GM12873 (cell line): ENCODE measurements at regions not wholly inside any gene's neighbourhood (a gene's known extent, or its start where the extent isn't known, plus 50 kb on each side); places are given as distances from the start of the nearest gene placed in this dataset.

ENCODE experiments used
- CTCF ChIP-seq: IDR thresholded peaks from 2 replicates; pipeline ENCODE4 v1.5.1; 2012; ENCODE audit warnings: low read depth, mild to moderate bottlenecking, moderate library complexity, low read length, control low read depth; ENCODE audit not compliant: insufficient read depth; ENCODE audit errors: missing control alignments

DNA sequence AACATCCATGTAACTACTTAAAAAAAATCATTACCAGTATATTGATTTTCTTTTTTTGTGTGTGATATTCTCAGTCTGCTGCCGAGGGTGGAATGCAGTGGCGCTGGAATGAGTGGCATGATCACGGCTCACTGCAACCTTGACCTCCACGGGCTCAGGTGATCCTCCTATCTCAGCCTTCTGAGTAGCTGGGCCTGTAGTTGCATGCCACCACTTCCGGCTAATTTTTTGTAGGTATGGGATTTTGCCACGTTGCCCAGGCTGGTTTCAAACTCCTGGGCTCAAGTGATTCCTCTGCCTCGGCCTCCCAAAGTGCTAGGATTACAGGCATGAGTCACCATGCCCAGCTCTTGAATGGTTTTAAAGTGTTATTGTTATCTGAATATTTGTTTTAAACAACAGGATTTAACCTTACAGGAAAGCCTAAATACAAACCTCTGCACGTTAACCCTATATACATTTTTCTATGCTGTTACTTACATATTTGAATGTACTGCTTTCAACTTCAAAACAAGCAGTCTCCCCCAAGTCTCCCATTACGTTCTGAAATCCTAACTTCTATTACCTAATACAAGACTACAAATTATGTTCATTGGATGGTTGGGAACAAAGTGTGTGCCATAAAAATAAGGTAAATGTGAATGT, 61.7 kb downstream of the KPNA2 start:
- no peak for TF ChIP-seq CTCF

GRCh38 chr17:68100000-68100641, 64.6 kb downstream of the KPNA2 start:
- no peak for TF ChIP-seq CTCF

DNA sequence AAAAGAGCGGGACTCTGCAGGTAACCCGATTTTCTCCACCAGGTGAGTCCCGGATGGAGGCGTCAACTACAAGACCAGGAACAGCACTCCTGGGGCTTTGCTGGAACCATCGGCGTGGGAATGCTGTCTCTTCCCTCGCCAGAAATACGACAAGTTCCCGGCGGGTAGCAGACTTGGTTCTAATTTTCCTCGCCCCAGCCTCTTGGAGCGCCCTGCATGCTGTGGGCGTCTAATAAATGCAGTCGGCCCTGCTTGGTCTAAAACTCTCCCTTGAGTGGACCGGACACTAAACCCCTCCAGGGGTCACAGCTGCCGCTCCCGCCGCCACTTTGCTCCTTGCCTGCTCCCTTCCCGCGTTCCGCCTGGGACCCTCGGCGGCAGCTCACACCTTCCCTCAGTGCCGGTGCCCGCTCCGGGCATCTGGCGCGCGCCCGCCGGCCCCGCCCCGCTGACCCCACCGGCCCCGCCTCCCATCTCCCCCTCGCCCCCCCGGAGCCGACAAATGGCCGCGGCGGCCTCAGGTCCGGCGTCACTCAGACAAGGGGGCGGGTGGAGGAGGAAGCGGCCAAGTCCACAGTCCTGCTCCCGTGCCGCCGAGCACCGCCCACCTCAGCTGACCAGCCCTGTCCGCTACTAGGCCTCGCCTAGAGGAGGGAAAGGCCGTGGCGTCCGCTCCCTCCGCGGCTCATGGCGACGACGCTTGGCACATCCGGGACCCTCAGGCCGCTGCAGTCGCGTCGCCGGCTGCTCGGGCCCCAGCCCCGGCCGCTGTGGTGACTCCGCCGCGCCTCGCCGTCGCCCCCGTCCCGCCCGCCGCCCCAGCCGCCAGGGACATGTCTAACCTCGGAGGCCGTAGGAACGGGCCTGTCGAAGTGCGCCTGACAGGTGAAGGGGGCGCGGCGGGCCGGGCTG, 65.8 kb downstream of the KPNA2 start:
- no peak for TF ChIP-seq CTCF

- no peak for TF ChIP-seq CTCF
Observed at GRCh38 chr17:68101987-68102314, 66.4 kb downstream of the KPNA2 start.

- no peak for TF ChIP-seq CTCF
Observed at GRCh38 chr17:68102318-68102758, 66.8 kb downstream of the KPNA2 start.

- no peak for TF ChIP-seq CTCF
Observed at GRCh38 chr17:68103148-68103547, 67.6 kb downstream of the KPNA2 start.

DNA sequence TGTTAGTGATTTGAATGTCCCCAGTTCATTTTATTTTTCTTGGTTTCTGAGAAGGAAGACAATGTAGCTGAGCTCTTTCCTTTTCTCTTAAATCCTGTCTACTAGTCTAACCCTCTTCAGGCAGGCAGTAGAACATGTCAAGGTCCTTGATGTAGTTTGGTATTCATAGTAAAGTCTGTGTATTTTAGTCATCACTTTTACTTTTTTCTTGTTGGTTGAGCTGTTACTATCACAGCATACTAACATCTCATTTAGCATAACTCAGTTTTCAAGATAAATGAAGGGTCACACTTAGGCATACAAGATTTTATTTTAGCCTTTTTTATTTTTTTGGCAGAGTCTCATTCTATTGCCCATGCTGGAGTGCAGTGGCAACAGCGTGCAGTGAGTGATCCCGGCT, 70.5 kb downstream of the KPNA2 start:
- no peak for TF ChIP-seq CTCF
